ENCODE measurements at regions not wholly inside any gene's neighbourhood (a gene's known extent, or its start where the extent isn't known, plus 50 kb on each side); places are given as distances from the start of the nearest gene placed in this dataset.

- TF ChIP-seq FOXM1 (IDR thresholded peaks at IDR 0.05; ENCODE audit: borderline replicate concordance) (no peak), TARDBP (IDR thresholded peaks at IDR 0.05) (no peak), BHLHE40 (IDR thresholded peaks at IDR 0.05; ENCODE audit: borderline replicate concordance) (no peak), LEF1 (IDR thresholded peaks at IDR 0.05; ENCODE audit: borderline replicate concordance) (no peak), ZNF384 (IDR thresholded peaks at IDR 0.05) (no peak), NFRKB (IDR thresholded peaks at IDR 0.05) (no peak), HDGF (IDR thresholded peaks at IDR 0.05; ENCODE audit: borderline replicate concordance) (no peak), FOXA1 (IDR thresholded peaks at IDR 0.05) (no peak), ARNT (IDR thresholded peaks at IDR 0.05) (no peak), CTBP1 (IDR thresholded peaks at IDR 0.05; ENCODE audit: borderline replicate concordance) (no peak), SP1 (IDR thresholded peaks at IDR 0.05) (no peak)
Observed at GRCh38 chr11:28596816-28597215, 488.6 kb downstream of the METTL15 start.
